ENCODE measurements at regions not wholly inside any gene's neighbourhood (a gene's known extent, or its start where the extent isn't known, plus 50 kb on each side); places are given as distances from the start of the nearest gene placed in this dataset.

DNA sequence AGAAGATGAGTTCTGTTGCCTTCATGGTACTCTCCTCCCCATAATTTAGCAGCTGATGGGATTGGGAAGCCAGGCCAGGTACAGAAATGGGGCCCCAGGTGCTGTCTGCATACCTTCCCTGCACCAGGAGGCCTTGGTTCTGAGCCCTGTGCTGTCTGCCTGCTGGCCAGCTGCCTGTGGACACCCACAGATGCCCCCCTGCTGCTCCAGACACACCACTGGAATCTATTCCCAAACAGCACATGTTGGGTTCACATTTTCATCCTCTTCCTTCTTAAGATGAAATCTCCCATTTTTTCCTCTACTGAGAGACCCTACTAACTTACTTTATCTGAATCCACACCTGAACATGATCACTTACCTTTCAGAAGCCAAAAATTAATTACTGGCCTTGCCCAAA lies 152.0 kb upstream of the CCDC68 start:
- Mint-ChIP-seq H3K36me3 (no peaks in the 10 kb centered on the region), H3K27me3 (ENCODE audit: low read depth in 3 of 3) (peaks cover 3 to 5% (median 4%) of the 10 kb centered on the region in 3 donors), H3K4me1 (no peaks in the 10 kb centered on the region), H3K4me3 (no peak overlapping the region), H3K27ac (no peak overlapping the region), H3K9me3 (peaks cover 2 to 10% (median 6%) of the 10 kb centered on the region in 7 donors)
- intact Hi-C loops (cut with micrococcal nuclease) = no loop called here
- no peaks in the 10 kb centered on the region for H3K4me1 ChIP-seq (ENCODE audit: control insufficient read depth in 1 of 2, insufficient read depth in 2 of 2, low read length in 2 of 2)
- no peaks in the 10 kb centered on the region for H3K79me2 ChIP-seq (ENCODE audit: insufficient read depth, low read length)
- no peaks in the 10 kb centered on the region for H3K36me3 ChIP-seq (replicated peaks in 1 of 2; ENCODE audit: control insufficient read depth in 1 of 2, insufficient read depth in 2 of 2, low read length in 2 of 2)
- H4K20me1 ChIP-seq (ENCODE audit: insufficient read depth, low read length) = no peaks in the 10 kb centered on the region
- H3K27me3 ChIP-seq (ENCODE audit: control insufficient read depth in 2 of 2, insufficient read depth in 2 of 2, low read length in 2 of 2) = no peaks in the 10 kb centered on the region
- no peaks in the 10 kb centered on the region for H3K9me3 ChIP-seq (replicated peaks in 1 of 2; ENCODE audit: control insufficient read depth in 1 of 2, insufficient read depth in 1 of 2, low read length in 2 of 2)
- no peak overlapping the region for H3K9ac ChIP-seq (ENCODE audit: insufficient read depth, low read length, poor library complexity, severe bottlenecking)
- no peak for TF ChIP-seq CTCF (IDR thresholded peaks at IDR 0.05)
- H3K4me2 ChIP-seq (replicated peaks; ENCODE audit: extremely low read depth, low read length, poor library complexity, severe bottlenecking) = no peak overlapping the region
- DNase-seq = no peak
- no peak overlapping the region for H2AFZ ChIP-seq (ENCODE audit: insufficient read depth, low read depth, low read length, poor library complexity, severe bottlenecking)
- no peak overlapping the region for H3K4me3 ChIP-seq (replicated peaks in 1 of 3; ENCODE audit: low read depth in 2 of 3, low read length in 3 of 3)
- H3K27ac ChIP-seq (ENCODE audit: low read depth in 1 of 2, low read length in 2 of 2) = no peak overlapping the region

DNA sequence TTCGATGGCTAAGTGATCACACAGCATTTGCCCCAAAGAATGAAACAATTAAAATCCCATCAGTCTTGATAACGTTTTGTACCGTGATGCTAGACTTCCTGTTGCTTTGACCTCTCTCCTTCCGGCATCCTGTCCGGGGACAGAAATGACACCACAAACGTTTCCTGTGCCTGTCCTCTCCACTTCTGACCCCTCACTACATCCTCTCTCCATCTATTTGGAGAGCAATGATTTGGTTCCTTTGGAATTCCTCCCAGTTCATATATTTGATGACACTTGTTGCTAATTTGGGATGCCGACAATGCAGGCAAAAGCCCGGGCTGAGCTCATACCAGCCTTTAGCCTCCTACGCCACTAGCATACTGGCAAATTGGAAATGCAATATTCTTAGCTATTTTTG lies 151.2 kb upstream of the CCDC68 start:
- intact Hi-C loops (cut with micrococcal nuclease) = no loop called here
- Mint-ChIP-seq H3K27ac (no peak overlapping the region), H3K9me3 (peaks cover 2 to 10% (median 4%) of the 10 kb centered on the region in 7 donors), H3K36me3 (no peaks in the 10 kb centered on the region), H3K27me3 (ENCODE audit: low read depth in 3 of 3) (peaks cover 3 to 5% (median 4%) of the 10 kb centered on the region in 3 donors), H3K4me3 (no peak overlapping the region), H3K4me1 (no peaks in the 10 kb centered on the region)
- H3K36me3 ChIP-seq (replicated peaks in 1 of 2; ENCODE audit: control insufficient read depth in 1 of 2, insufficient read depth in 2 of 2, low read length in 2 of 2) = no peaks in the 10 kb centered on the region
- no peaks in the 10 kb centered on the region for H3K4me1 ChIP-seq (ENCODE audit: control insufficient read depth in 1 of 2, insufficient read depth in 2 of 2, low read length in 2 of 2)
- no peak overlapping the region for H3K27ac ChIP-seq (ENCODE audit: low read depth in 1 of 2, low read length in 2 of 2)
- WGBS (ENCODE audit: insufficient coverage) = 38% methylated on average over 6 of the region's 9 CpGs
- H3K4me3 ChIP-seq (replicated peaks in 1 of 3; ENCODE audit: low read depth in 2 of 3, low read length in 3 of 3) = no peak overlapping the region
- no peak overlapping the region for H2AFZ ChIP-seq (ENCODE audit: insufficient read depth, low read depth, low read length, poor library complexity, severe bottlenecking)
- no peaks in the 10 kb centered on the region for H3K9me3 ChIP-seq (replicated peaks in 1 of 2; ENCODE audit: control insufficient read depth in 1 of 2, insufficient read depth in 1 of 2, low read length in 2 of 2)
- TF ChIP-seq CTCF (IDR thresholded peaks at IDR 0.05) = no peak
- no peaks in the 10 kb centered on the region for H3K79me2 ChIP-seq (ENCODE audit: insufficient read depth, low read length)
- H3K27me3 ChIP-seq (ENCODE audit: control insufficient read depth in 2 of 2, insufficient read depth in 2 of 2, low read length in 2 of 2) = no peaks in the 10 kb centered on the region
- no peak overlapping the region for H3K9ac ChIP-seq (ENCODE audit: insufficient read depth, low read length, poor library complexity, severe bottlenecking)
- DNase-seq = no peak
- no peak overlapping the region for H3K4me2 ChIP-seq (replicated peaks; ENCODE audit: extremely low read depth, low read length, poor library complexity, severe bottlenecking)
- H4K20me1 ChIP-seq (ENCODE audit: insufficient read depth, low read length) = no peaks in the 10 kb centered on the region

Measured in CD14-positive monocyte (primary cell).